ENCODE measurements at regions not wholly inside any gene's neighbourhood (a gene's known extent, or its start where the extent isn't known, plus 50 kb on each side); places are given as distances from the start of the nearest gene placed in this dataset.

DNA sequence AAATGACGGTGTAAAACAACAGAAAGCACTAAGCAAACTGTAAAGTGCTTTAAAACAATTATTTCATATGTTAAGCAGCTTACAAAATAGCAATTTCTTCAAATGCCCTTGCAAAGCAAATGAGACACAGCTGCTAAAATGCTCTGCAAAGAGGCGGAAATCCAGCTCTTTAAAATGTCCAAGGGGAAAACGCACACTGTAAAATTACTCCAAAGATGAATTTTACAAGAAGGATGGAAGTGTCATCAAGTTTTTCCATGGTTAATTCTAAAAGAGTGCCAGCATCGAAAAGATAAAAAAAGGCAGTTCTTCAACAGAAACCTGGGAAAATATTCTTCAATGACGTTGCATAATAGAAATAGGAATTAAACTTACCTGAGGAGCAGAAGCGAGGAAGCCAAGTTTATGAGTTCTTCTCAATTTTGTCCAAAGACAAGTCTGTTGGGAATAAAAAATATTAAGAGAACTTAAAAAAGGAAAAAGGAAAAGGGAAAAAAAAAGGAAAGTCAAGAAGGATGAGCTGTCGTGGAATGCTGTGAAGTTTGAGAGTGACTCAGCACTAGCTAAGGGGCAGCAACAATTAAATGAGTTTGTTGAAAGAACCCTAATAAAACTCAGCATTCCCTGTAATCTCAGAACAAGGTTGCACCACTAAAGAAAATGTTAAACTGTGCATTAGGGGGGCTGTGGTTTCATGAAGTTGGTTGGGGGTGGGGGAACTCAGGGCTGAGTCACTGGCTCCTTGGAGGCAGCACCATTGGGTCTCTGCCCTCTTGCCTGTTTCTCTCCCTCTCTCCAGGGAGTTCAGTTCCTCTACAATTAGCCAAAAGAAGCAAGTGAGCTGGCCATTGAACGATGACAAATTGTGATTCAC lies 64.2 kb upstream of the BLID start:
- DNase-seq (ENCODE audit: low read depth in 1 of 2, low spot score in 1 of 2) = no peak

DNA sequence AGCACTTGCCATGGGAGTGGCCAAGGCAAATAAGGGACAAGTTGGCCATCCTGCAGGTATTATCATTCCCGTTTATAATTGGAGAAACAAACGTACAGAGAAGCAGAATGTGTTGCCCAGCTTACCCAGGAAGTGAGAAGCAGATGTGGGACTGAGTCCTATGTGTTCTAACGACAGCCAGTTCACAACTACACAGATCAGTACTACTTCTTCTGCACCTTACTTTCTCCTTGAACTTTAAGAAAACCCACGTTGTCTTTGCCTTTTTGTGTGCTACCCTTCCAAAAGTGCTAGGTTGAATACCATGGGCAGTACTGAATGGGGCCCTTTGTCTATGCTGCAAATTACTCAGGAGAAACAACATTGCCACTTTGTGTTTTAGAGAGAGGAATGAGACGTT lies 62.8 kb upstream of the BLID start:
- no peak for DNase-seq (ENCODE audit: low read depth in 1 of 2, low spot score in 1 of 2)

DNA sequence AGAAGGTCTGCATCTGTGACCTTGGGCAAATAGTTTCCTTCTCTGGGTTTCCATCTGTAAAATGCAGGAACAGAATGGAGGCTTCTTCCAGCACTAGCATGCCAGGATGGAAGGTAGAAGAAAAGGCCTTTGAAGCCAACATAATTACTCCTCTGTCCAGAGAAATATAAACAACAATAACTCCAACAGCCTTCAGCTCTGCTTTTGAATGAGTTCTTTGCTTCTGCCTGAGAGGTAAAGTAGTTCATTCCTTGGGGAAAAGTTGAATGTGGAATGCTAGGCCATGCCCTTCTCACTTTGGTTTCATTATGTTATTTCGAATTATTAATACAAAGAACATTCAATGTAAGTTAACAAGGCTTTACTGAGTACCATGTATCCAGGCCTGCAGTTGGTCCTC lies 61.2 kb upstream of the BLID start:
- no peak for DNase-seq (ENCODE audit: low read depth in 1 of 2, low spot score in 1 of 2)

DNA sequence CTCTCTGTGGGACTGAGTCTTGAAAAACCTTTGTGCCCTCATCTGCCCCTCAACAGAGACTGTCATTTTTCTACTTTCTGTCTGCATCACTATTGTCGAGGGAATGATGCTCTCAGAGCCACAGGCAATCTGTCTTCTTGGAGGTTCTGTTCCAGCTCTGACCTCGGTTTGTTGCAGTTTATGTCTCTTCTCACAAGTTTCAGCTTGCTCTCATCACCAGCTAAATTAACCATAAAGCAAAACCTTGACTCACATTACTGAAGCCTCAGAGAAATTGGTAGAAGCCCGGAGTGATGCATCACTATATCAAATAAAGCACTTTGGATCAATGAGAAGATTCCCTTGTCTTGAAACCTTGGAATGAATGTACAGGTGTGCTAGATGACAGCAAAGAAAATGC lies 60.6 kb upstream of the BLID start:
- no peak for DNase-seq (ENCODE audit: low read depth in 1 of 2, low spot score in 1 of 2)

DNA sequence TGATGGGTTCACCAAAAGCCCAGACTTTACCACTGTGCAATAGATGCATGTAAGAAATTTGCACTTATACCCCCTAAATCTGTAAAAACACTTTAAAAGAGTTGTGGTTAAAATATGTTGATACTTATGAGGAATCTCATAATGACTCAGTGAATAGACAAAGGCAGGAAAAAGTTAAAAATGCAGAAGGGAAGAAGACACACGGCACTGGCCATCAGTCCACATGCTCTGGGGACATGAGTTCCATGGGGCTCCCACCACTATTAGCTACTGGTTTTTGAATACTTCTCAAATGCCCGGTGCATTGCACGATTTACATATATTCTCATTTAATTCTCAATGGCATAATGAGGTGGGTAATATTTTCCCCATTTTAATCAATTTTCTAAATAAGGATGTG lies 59.3 kb upstream of the BLID start:
- DNase-seq (ENCODE audit: low read depth in 1 of 2, low spot score in 1 of 2) = no peak

DNA sequence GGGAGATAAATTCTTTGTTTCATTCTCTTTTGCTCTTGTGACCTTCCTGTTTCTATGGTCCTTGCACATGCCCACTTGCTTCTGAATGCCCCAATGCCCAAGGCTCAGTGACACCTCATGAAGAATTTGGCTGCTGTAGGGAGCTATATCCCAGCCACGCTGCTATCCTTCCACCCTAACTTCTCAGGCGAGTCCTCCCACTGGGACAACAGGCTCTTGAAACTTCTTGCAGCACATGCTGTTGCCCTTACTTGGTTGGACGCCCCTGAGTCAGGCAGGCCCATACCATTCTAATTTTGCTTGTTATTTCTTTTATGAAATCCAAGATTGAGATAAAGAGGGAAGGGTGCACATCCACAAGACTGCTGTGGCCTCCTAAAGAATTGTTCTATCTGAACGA lies 57.6 kb upstream of the BLID start:
- no peak for DNase-seq (ENCODE audit: low read depth in 1 of 2, low spot score in 1 of 2)

DNA sequence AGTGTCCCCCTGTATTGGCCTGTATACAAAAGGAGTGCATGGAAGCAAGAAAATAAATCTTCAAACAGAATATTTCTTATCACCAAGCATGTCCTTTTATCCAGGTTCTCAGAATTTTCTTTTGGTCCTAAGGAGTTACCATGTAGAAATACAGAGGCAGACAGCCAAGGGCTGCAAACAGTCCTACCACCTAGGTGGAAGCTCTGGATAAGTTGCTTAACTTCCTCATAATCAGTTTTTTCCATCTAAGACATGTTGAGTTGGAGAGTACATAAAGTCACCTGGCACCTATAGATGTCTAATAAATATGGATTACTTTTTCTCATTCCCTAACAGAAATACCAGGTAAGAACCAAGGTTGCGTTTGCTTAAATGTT lies 57.0 kb upstream of the BLID start:
- DNase-seq (ENCODE audit: low read depth in 1 of 2, low spot score in 1 of 2) = no peak

DNA sequence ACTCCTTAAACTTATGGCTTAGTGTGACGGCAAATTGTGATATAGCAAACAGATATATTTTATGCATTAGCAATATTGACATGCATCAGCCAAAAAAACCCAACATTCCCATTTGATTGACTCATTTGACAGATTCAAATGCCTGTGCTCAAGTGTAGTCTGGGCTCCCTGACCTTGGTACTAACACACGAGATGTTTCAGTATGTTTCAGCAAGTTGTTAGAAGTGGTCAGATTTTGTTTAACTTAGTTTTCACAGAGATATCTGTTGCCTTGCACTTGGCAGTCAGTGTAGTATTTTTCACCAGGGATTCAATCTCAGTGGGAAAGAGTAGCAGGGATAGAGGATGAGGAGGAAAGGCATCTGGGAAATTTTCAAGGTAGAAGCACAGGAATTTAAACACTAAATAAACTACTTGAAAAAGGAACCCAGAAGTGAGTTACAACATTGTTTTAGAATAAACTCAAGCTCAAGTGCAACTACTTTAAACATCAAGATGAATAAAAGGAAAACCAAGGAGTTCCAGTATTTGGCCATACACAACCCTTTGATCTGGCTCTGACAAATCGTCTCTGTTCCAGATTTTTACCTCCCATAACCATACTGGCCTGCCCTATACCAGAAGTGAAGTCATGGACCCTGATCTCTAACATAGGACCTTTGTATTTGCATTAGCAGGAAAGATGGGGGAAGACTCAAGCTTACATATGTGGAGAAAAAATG lies 56.5 kb upstream of the BLID start:
- no peak for DNase-seq (ENCODE audit: low read depth in 1 of 2, low spot score in 1 of 2)

DNA sequence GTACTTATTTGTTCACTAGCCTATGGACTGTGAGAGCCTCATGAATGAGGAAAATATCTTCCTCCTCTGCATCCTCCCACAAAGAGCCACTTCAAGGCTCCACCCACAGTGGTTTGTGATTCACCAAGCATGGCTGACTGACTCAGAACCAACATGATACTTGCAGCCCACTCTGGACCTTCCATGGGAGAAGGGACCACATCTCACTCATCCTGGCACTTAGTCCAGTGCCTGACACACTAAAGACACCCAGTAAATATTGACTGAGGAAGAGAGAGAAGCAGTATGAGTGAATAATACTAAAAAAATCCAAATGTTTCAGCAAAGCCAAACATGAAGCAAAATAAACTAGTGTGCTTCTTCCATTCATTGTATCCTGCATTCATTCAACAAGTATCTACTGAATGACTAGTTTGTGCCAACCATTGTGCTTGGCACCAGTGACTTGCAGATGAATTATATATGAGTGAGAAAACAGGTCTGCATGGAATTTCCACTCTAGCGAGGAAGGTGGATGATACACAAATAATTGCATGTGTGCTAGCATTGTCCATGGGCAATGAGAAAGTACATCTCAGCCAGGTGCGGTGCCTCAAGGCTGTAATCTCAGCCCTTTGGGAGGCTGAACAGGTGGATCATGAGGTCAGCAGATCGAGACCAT lies 54.9 kb upstream of the BLID start:
- no peak for DNase-seq (ENCODE audit: low read depth in 1 of 2, low spot score in 1 of 2)

DNA sequence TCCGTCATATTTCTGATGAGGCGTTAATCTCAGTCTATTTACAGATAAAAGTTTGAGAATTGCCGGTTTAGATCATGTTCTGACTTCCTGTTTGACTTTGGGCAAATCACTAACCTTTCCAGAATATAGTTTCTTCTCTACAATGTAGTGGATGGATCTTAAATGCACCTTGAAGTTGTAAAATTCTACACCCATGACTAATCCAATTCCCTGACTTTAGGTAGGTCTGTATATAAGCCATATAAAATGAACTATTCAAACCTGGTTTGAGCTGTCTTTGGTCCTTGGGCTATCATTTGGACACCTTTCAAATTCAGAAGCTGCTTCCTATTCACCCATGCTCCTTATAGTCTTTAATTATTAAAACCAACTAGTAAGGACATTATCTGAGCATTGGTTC lies 52.2 kb upstream of the BLID start:
- no peak for DNase-seq (ENCODE audit: low read depth in 1 of 2, low spot score in 1 of 2)

DNA sequence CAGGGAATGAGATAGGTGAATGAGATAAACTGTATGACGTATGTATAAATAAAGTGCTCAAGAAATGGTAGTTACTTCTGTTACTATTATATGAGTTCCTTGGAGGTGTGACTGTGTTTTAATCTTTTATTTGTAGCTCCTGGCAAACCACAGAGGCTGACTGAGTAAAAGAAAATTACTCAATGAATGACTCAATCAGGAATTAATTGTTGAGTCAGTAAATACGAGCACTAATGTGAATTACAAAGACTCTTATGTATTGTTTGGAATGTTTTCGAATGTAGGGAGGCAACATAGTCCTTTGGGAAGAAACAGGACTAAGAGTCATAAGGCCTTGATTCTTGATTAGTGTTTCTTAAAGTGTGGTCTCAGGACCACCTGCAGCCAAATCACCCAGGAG lies 51.1 kb upstream of the BLID start:
- DNase-seq (ENCODE audit: low read depth in 1 of 2, low spot score in 1 of 2) = no peak

DNA sequence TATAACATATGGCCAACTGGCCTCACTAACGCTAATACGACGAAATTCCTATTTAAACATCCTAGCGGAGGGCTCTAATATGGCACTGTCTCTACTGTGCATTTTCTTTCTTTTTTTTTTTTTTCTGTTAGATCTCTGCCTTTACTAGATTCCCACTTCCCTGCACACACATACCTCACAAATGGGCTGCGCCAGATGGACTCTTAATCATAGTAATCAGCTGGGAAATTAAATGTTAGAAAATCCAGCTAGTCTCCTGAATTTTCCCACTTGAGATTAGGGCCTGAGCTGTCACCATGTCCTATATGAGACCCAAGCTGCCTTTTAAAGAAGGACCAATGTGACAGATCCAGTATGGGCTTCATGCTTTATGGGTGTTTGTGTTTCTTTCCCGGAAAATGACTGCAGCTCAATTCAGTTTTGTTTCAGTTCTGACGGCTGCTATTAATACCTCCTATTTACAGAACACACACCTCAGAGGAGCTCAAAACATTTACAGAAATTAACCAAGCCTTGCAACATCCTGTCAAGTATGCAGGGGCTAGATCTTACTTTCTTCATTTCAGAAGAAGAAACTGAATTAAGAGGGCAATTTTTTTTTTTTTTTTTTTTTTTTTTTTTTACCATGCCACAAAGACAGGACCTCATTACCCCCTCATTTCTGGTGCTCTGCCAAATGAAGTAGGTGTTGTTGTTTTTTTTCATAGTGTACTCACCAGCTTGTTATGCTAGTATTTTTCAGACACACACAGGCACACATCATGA lies 49.8 kb upstream of the BLID start:
- DNase-seq (ENCODE audit: low read depth in 1 of 2, low spot score in 1 of 2) = no peak

All from stimulated activated CD4-positive, alpha-beta T cell treated with anti-CD3 and anti-CD28 coated beads, Interleukin-15, amount 100 ng/mL, for 1 hour (primary cell).